ENCODE measurements at regions not wholly inside any gene's neighbourhood (a gene's known extent, or its start where the extent isn't known, plus 50 kb on each side); places are given as distances from the start of the nearest gene placed in this dataset.
"Not testable (repeated sequence)": the region's sequence is repeated elsewhere in the genome, so short reads cannot be mapped to it uniquely, and the experiment has no call there.

DNA sequence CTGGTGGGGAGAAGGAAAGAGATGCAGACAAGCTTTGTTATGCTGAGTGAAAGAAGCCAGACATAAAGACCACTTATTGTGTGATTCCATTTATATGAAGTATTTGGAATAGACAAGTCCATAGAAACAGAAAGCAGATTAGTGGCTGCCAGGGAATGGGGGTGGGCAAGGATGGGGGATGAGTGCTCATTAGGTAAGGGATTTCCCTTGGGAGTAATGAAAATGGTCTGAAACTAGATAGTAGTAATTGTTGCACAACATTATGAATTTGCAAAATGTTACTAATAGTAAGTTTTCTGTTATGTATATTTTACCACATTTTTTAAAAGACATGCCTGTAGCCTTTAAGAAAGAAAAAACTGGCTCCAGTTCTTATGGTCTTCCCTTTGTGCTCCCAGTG is 154.9 kb downstream of the LNPK start:
- no peak overlapping the region for H3K9ac ChIP-seq (ENCODE audit: low read depth, low read length)
- no peaks in the 10 kb centered on the region for H3K9me3 ChIP-seq (ENCODE audit: control insufficient read depth, insufficient read depth, low read length)
- H3K36me3 ChIP-seq (ENCODE audit: control insufficient read depth, insufficient read depth, low read length): no peaks in the 10 kb centered on the region
- no peaks in the 10 kb centered on the region for H3K27me3 ChIP-seq (ENCODE audit: control insufficient read depth, insufficient read depth, low read length)
- H3K4me3 ChIP-seq (ENCODE audit: low read depth, low read length): no peak overlapping the region
- peaks cover 4% of the 10 kb centered on the region for H3K4me1 ChIP-seq (ENCODE audit: control insufficient read depth, insufficient read depth, low read length)

DNA sequence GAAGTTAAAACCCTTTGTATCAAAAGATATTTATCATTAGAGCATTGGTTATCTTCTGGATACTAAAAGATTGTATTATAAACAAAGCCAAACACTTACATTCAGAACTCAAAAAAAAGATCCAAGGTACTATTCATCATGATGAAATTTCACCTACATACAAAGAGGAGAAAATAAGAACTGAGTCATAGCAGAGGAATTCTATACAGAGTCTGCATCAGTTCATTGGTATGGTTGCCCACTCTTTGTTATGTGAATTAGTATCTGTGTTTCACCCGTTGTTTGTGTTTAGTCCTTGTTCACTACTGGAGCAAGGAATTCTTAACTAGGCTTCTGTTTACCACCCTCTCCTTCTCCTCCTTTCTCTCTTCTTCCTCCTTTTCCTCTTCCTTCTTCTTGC is 157.9 kb downstream of the LNPK start:
- H3K36me3 ChIP-seq (ENCODE audit: control insufficient read depth, insufficient read depth, low read length): no peaks in the 10 kb centered on the region

DNA sequence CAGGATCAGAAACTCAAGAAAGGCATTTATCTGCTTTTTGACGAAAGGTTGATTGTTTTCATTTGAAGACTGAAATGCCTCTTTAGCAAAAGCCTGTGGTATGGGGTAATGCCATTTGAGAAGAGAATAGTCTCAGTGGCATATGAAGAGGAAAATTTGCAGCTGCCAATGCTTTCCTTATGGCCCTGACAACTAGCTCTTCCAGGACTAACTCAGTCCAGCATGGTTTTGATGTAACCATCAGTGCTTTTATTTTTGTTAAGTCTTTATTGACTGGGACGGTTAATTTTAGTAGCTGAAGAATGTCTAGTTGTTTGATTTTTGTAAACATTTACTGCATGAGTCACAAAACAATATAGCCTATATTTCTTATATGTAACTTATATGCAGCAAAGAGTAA is 158.4 kb downstream of the LNPK start:
- H3K4me3 ChIP-seq (ENCODE audit: low read depth, low read length): no peak overlapping the region
- H3K4me1 ChIP-seq (ENCODE audit: control insufficient read depth, insufficient read depth, low read length): peaks cover 4% of the 10 kb centered on the region
- no peak overlapping the region for H3K9ac ChIP-seq (ENCODE audit: low read depth, low read length)
- H3K27me3 ChIP-seq (ENCODE audit: control insufficient read depth, insufficient read depth, low read length): no peaks in the 10 kb centered on the region
- H3K36me3 ChIP-seq (ENCODE audit: control insufficient read depth, insufficient read depth, low read length): no peaks in the 10 kb centered on the region
- H3K9me3 ChIP-seq (ENCODE audit: control insufficient read depth, insufficient read depth, low read length): no peaks in the 10 kb centered on the region

More for the DNA sequence above, 157.9 kb downstream of the LNPK start:
- Histone ChIP-seq H3K9ac (ENCODE audit: low read depth, low read length) (no peak overlapping the region), H3K4me1 (ENCODE audit: control insufficient read depth, insufficient read depth, low read length) (peaks cover 4% of the 10 kb centered on the region), H3K27me3 (ENCODE audit: control insufficient read depth, insufficient read depth, low read length) (no peaks in the 10 kb centered on the region), H3K4me3 (ENCODE audit: low read depth, low read length) (no peak overlapping the region), H3K9me3 (ENCODE audit: control insufficient read depth, insufficient read depth, low read length) (no peaks in the 10 kb centered on the region)

GRCh38 chr2:175842996-175843395 is 159.1 kb downstream of the LNPK start:
- Histone ChIP-seq H3K4me3 (ENCODE audit: low read depth, low read length) (no peak overlapping the region), H3K4me1 (ENCODE audit: control insufficient read depth, insufficient read depth, low read length) (peaks cover 4% of the 10 kb centered on the region), H3K9ac (ENCODE audit: low read depth, low read length) (no peak overlapping the region), H3K27me3 (ENCODE audit: control insufficient read depth, insufficient read depth, low read length) (no peaks in the 10 kb centered on the region), H3K9me3 (ENCODE audit: control insufficient read depth, insufficient read depth, low read length) (no peaks in the 10 kb centered on the region), H3K36me3 (ENCODE audit: control insufficient read depth, insufficient read depth, low read length) (no peaks in the 10 kb centered on the region)

DNA sequence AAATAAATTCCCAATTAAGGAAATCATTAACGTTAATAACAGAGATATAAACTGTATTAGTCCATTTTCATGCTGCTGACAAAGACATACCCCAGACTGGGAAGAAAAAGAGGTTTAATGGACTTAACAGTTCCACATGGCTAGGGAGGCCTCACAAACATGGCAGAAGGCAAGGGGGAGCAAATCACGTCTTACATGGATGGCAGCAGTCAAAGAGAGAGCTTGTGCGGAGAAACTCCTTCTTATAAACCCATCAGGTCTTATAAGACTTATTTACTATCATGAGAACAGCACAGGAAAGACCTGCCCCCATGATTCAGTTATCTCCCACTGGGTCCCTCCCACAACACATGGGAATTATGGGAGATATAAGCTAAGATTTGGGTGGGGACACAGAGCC is 161.3 kb downstream of the LNPK start:
- H3K27me3 ChIP-seq (ENCODE audit: control insufficient read depth, insufficient read depth, low read length); H3K9me3 ChIP-seq (ENCODE audit: control insufficient read depth, insufficient read depth, low read length); H3K4me3 ChIP-seq (ENCODE audit: low read depth, low read length); H3K9ac ChIP-seq (ENCODE audit: low read depth, low read length); H3K4me1 ChIP-seq (ENCODE audit: control insufficient read depth, insufficient read depth, low read length); H3K36me3 ChIP-seq (ENCODE audit: control insufficient read depth, insufficient read depth, low read length): not testable (repeated sequence)

DNA sequence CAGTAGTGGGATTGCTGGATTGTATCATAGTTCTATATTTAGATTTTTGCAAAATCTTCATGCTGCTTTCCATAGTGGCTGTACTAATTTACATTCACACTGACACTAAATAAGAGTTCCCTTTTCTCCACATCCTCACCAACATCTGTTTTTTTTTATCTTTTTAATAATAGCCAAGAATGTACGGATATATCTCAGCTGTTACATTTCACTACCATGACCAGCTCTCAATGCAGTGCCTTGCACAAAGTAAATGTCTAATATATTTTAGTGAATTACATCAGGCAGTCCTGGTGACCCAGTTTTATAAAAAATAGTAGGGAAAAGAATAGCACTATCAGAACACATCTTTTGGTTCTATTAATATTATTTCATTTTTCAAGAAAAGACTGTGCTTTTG is 161.8 kb downstream of the LNPK start:
- Histone ChIP-seq H3K9ac (ENCODE audit: low read depth, low read length) (no peak overlapping the region), H3K9me3 (ENCODE audit: control insufficient read depth, insufficient read depth, low read length) (no peaks in the 10 kb centered on the region), H3K27me3 (ENCODE audit: control insufficient read depth, insufficient read depth, low read length) (no peaks in the 10 kb centered on the region), H3K36me3 (ENCODE audit: control insufficient read depth, insufficient read depth, low read length) (no peaks in the 10 kb centered on the region), H3K4me1 (ENCODE audit: control insufficient read depth, insufficient read depth, low read length) (peaks cover 4% of the 10 kb centered on the region), H3K4me3 (ENCODE audit: low read depth, low read length) (no peak overlapping the region)

DNA sequence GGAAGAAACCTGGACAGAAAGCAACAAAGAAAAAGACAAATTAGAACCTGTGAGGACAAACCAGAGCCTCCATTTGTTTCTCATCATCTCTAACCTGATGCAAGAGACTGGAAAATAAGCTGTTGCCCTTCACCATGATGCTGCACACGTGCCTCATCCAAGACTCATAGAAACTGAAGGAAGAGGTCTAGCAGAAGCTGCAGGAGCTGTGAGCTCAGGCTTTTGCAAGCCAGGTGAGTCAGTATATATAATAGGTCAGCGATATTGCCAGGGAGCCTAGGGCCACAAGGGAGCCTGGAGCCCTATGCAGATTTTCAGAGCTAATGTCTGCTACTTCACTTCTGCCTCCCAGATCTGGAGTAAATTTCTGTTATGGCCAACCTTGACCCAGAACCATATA is 163.1 kb downstream of the LNPK start:
- Histone ChIP-seq H3K36me3 (ENCODE audit: control insufficient read depth, insufficient read depth, low read length) (no peaks in the 10 kb centered on the region), H3K9me3 (ENCODE audit: control insufficient read depth, insufficient read depth, low read length) (no peaks in the 10 kb centered on the region), H3K4me1 (ENCODE audit: control insufficient read depth, insufficient read depth, low read length) (peaks cover 4% of the 10 kb centered on the region), H3K4me3 (ENCODE audit: low read depth, low read length) (no peak overlapping the region), H3K27me3 (ENCODE audit: control insufficient read depth, insufficient read depth, low read length) (no peaks in the 10 kb centered on the region), H3K9ac (ENCODE audit: low read depth, low read length) (no peak overlapping the region)

DNA sequence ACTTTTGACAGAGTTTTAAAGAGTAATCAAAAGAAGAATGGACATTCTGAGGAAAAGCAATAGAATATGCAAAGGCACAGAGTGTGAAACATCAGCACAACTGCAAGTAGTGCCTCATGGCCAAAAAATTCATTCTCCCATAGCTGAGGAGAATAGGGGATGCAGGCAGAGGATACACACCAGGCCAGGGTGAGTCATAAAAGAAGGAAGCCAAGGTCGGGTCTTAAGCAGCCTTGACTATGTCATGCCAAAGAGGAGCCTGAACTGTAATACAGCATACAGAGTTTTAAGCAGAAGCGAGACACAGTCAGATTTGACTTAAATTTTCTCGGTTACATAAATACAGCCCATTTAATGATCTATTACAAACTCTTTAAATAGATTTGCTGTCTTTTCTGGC is 165.0 kb downstream of the LNPK start:
- Histone ChIP-seq H3K9ac (ENCODE audit: low read depth, low read length) (no peak overlapping the region), H3K4me3 (ENCODE audit: low read depth, low read length) (no peak overlapping the region), H3K36me3 (ENCODE audit: control insufficient read depth, insufficient read depth, low read length) (no peaks in the 10 kb centered on the region), H3K4me1 (ENCODE audit: control insufficient read depth, insufficient read depth, low read length) (no peaks in the 10 kb centered on the region), H3K9me3 (ENCODE audit: control insufficient read depth, insufficient read depth, low read length) (no peaks in the 10 kb centered on the region), H3K27me3 (ENCODE audit: control insufficient read depth, insufficient read depth, low read length) (no peaks in the 10 kb centered on the region)

- Histone ChIP-seq H3K4me1 (ENCODE audit: control insufficient read depth, insufficient read depth, low read length) (no peaks in the 10 kb centered on the region), H3K36me3 (ENCODE audit: control insufficient read depth, insufficient read depth, low read length) (no peaks in the 10 kb centered on the region), H3K27me3 (ENCODE audit: control insufficient read depth, insufficient read depth, low read length) (no peaks in the 10 kb centered on the region), H3K9me3 (ENCODE audit: control insufficient read depth, insufficient read depth, low read length) (no peaks in the 10 kb centered on the region), H3K9ac (ENCODE audit: low read depth, low read length) (no peak overlapping the region), H3K4me3 (ENCODE audit: low read depth, low read length) (no peak overlapping the region)
Measured at GRCh38 chr2:175836361-175836760, 165.7 kb downstream of the LNPK start.

- Histone ChIP-seq H3K4me3 (ENCODE audit: low read depth, low read length) (no peak overlapping the region), H3K4me1 (ENCODE audit: control insufficient read depth, insufficient read depth, low read length) (no peaks in the 10 kb centered on the region), H3K9ac (ENCODE audit: low read depth, low read length) (no peak overlapping the region), H3K9me3 (ENCODE audit: control insufficient read depth, insufficient read depth, low read length) (no peaks in the 10 kb centered on the region), H3K36me3 (ENCODE audit: control insufficient read depth, insufficient read depth, low read length) (no peaks in the 10 kb centered on the region), H3K27me3 (ENCODE audit: control insufficient read depth, insufficient read depth, low read length) (no peaks in the 10 kb centered on the region)
Measured at GRCh38 chr2:175834477-175834876, 167.6 kb downstream of the LNPK start.

DNA sequence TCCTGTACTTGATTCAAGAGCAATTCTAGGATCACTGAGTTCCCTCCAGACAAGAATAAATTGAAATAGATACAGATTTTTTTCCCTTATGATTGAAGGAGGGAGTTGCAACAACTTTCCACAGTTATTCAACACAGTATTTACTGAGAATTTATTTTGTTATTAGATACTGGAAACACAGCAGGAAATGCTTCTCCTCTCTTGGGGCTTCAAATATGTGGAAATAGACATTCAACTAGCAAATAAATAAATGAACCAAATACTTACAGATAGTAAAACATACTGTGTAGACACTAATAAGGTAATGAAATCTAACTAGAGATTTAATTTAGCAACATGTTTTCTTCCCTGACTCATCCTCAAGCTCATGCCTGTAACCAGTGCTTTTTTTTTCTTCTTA is 169.2 kb downstream of the LNPK start:
- no peak overlapping the region for H3K9ac ChIP-seq (ENCODE audit: low read depth, low read length)
- H3K27me3 ChIP-seq (ENCODE audit: control insufficient read depth, insufficient read depth, low read length): no peaks in the 10 kb centered on the region
- no peaks in the 10 kb centered on the region for H3K36me3 ChIP-seq (ENCODE audit: control insufficient read depth, insufficient read depth, low read length)
- no peaks in the 10 kb centered on the region for H3K9me3 ChIP-seq (ENCODE audit: control insufficient read depth, insufficient read depth, low read length)
- no peaks in the 10 kb centered on the region for H3K4me1 ChIP-seq (ENCODE audit: control insufficient read depth, insufficient read depth, low read length)
- H3K4me3 ChIP-seq (ENCODE audit: low read depth, low read length): no peak overlapping the region

DNA sequence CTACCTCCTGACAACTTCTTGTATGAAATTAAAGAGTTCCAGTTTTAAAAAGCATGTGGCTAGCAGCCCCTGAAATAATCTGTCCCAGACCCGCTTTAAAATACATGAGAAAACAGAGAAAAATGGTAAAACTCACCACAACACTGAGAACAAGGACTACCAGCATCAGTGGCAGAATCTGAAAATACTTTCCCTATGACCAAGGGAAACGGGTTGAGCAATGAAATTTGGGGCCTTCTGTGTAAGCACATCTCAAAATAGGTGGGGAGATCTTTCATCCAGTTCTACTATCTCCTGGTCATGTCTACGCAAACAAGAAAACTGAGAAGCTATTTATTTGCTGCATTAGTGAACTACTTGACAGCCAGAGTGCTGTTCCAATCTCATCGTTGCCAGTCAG is 172.3 kb downstream of the LNPK start:
- Histone ChIP-seq H3K27me3 (ENCODE audit: control insufficient read depth, insufficient read depth, low read length) (no peaks in the 10 kb centered on the region), H3K4me1 (ENCODE audit: control insufficient read depth, insufficient read depth, low read length) (no peaks in the 10 kb centered on the region), H3K9me3 (ENCODE audit: control insufficient read depth, insufficient read depth, low read length) (no peaks in the 10 kb centered on the region), H3K9ac (ENCODE audit: low read depth, low read length) (no peak overlapping the region), H3K4me3 (ENCODE audit: low read depth, low read length) (no peak overlapping the region), H3K36me3 (ENCODE audit: control insufficient read depth, insufficient read depth, low read length) (no peaks in the 10 kb centered on the region)

- Histone ChIP-seq H3K4me1 (ENCODE audit: control insufficient read depth, insufficient read depth, low read length) (no peaks in the 10 kb centered on the region), H3K27me3 (ENCODE audit: control insufficient read depth, insufficient read depth, low read length) (no peaks in the 10 kb centered on the region), H3K9ac (ENCODE audit: low read depth, low read length) (no peak overlapping the region), H3K4me3 (ENCODE audit: low read depth, low read length) (no peak overlapping the region), H3K36me3 (ENCODE audit: control insufficient read depth, insufficient read depth, low read length) (no peaks in the 10 kb centered on the region), H3K9me3 (ENCODE audit: control insufficient read depth, insufficient read depth, low read length) (no peaks in the 10 kb centered on the region)
Measured at GRCh38 chr2:175827856-175828255, 174.2 kb downstream of the LNPK start.
